ENCODE measurements at regions not wholly inside any gene's neighbourhood (a gene's known extent, or its start where the extent isn't known, plus 50 kb on each side); places are given as distances from the start of the nearest gene placed in this dataset.

GRCh38 chr6:106805771-106806170 is 168.8 kb downstream of the CD24 start:
- TF ChIP-seq TCF7 (IDR thresholded peaks at IDR 0.05; ENCODE audit: borderline replicate concordance): no peak
- TF ChIP-seq IRF3 (IDR thresholded peaks at IDR 0.05): no peak
- no peak for TF ChIP-seq CREM (IDR thresholded peaks at IDR 0.05; ENCODE audit: low read depth)
- no peak for TF ChIP-seq CTCF (IDR thresholded peaks at IDR 0.05 in 2 of 3, conservative IDR thresholded peaks at IDR 0.05 in 1 of 3; ENCODE audit: control insufficient read depth in 2 of 3, extremely low read depth in 1 of 3, insufficient read depth in 1 of 3, low read depth in 3 of 3, low read length in 3 of 3)
- TF ChIP-seq TAF1 (IDR thresholded peaks at IDR 0.05; ENCODE audit: borderline replicate concordance, low read depth, low read length): no peak
- TF ChIP-seq ZBTB11 (CRISPR knock-in tag; IDR thresholded peaks at IDR 0.05): no peak
